HCT116 (cell line): ENCODE measurements at regions not wholly inside any gene's neighbourhood (a gene's known extent, or its start where the extent isn't known, plus 50 kb on each side); places are given as distances from the start of the nearest gene placed in this dataset.

Source experiments
- ATAC-seq: fragments of 200-7000 bp; cut with Tn5 transposase; 2 replicates; pipeline ENCODE4 v1.9.1; 2020; ENCODE audit warnings: mild to moderate bottlenecking, moderate library complexity
- BruUV-seq: library from RNA; stranded (reverse); fragments of 400-500 nt; replicated peaks from 2 replicates; lab custom pipeline; 2021; lab: Mats Ljungman, UMichigan
- CTCF ChIA-PET: fragments of 300-600 bp; sonication (Branson Sonifier 250); formaldehyde crosslinking; loops from one replicate; lab custom pipeline; 2021; ENCODE audit warnings: antibody characterized with exemption; lab: Charles Lee
- POLR2A ChIA-PET: fragments of 300-600, 350-600 bp; sonication (Branson Sonifier 250); formaldehyde crosslinking; loops from one replicate; lab custom pipeline; 2021; ENCODE audit warnings: antibody characterized with exemption; lab: Charles Lee
- RAD21 ChIA-PET, 2 experiments: fragments of 300-600 bp; sonication (Branson Sonifier 250); formaldehyde crosslinking; loops; one replicate each; lab custom pipeline; 2023; ENCODE audit warnings: low total read pairs in 2 of 2; ENCODE audit not compliant: uncharacterized antibody in 2 of 2, unreplicated experiment in 2 of 2, low non-redundant PET in 1 of 2; lab: Charles Lee
- DNase-seq: peaks from one replicate; pipeline ENCODE4 v3.0.0-alpha.2; 2010; ENCODE audit warnings: low read depth, low spot score
- H2AFZ ChIP-seq: fragments of 200-600 bp; shearing (Covaris generic), sonication (generic); 2 replicates; pipeline ENCODE4 v1.6.1; 2017; ENCODE audit warnings: low read depth, mixed run types, mixed read lengths, antibody characterized with exemption, low read length; ENCODE audit not compliant: poor library complexity, severe bottlenecking
- H3K27ac ChIP-seq: 2 replicates; pipeline ENCODE4 v1.5.1; 2012; ENCODE audit warnings: low read depth, low read length
- H3K27me3 ChIP-seq: fragments of 200-600 bp; sonication (generic); 2 replicates; pipeline ENCODE4 v1.6.1; 2016; ENCODE audit warnings: mixed run types, low read length, mixed read lengths; ENCODE audit not compliant: insufficient read depth
- H3K36me3 ChIP-seq, 2 experiments: fragments of 200-500 bp in 1 of 2; fragments of 200-600 bp in 1 of 2; sonication (Bioruptor generic) in 1 of 2; sonication (generic) in 1 of 2; 2 replicates each; pipeline versions ENCODE4 v1.5.1 to v1.6.1; 2014 to 2016; ENCODE audit warnings: low read length in 2 of 2, inconsistent platforms in 1 of 2, mixed read lengths in 1 of 2, mixed run types in 1 of 2; ENCODE audit not compliant: insufficient read depth in 2 of 2, control insufficient read depth in 1 of 2
- H3K4me1 ChIP-seq, 2 experiments: fragments of 200-600 bp in 1 of 2; sonication (generic) in 1 of 2; 2 replicates each; pipeline versions ENCODE4 v1.5.1 to v1.6.1; 2012 to 2017; ENCODE audit warnings: low read length in 2 of 2, inconsistent platforms in 1 of 2, mild to moderate bottlenecking in 1 of 2, mixed read lengths in 1 of 2, mixed run types in 1 of 2, moderate library complexity in 1 of 2; ENCODE audit not compliant: insufficient read depth in 2 of 2, control insufficient read depth in 1 of 2
- H3K4me2 ChIP-seq: fragments of 200-600 bp; sonication (generic); 2 replicates; pipeline ENCODE4 v1.6.1; 2017; ENCODE audit warnings: mixed run types, low read length, mixed read lengths
- H3K4me3 ChIP-seq, 2 experiments: fragments of 200-600 bp in 1 of 2; sonication (generic) in 1 of 2; replicated peaks in 1 of 2; 2 replicates each; pipeline ENCODE4 v1.5.1; 2011 to 2016; ENCODE audit warnings: low read length in 2 of 2, control low read depth in 1 of 2, low read depth in 1 of 2, mild to moderate bottlenecking in 1 of 2, mixed read lengths in 1 of 2, mixed run types in 1 of 2
- H3K79me2 ChIP-seq: fragments of 200-600 bp; sonication (generic); 2 replicates; pipeline ENCODE4 v1.6.1; 2017; ENCODE audit warnings: mild to moderate bottlenecking, mixed run types, low read length, moderate library complexity, mixed read lengths; ENCODE audit not compliant: insufficient read depth
- H3K9ac ChIP-seq: fragments of 200-600 bp; sonication (generic); 2 replicates; pipeline ENCODE4 v1.6.1; 2016; ENCODE audit warnings: low read length, mixed read lengths
- H3K9me2 ChIP-seq: fragments of 200-600 bp; sonication (generic), shearing (Covaris generic); 2 replicates; pipeline ENCODE4 v1.6.1; 2017; ENCODE audit warnings: mixed run types, mild to moderate bottlenecking, moderate library complexity; ENCODE audit not compliant: insufficient read depth
- H3K9me3 ChIP-seq, 2 experiments: fragments of 200-500 bp in 1 of 2; fragments of 200-600 bp in 1 of 2; sonication (Bioruptor generic) in 1 of 2; sonication (generic) in 1 of 2; 2 replicates each; pipeline ENCODE4 v1.6.1; 2014 to 2017; ENCODE audit warnings: low read length in 2 of 2, mixed read lengths in 2 of 2, inconsistent platforms in 1 of 2, low read depth in 1 of 2, mild to moderate bottlenecking in 1 of 2, mixed run types in 1 of 2, moderate library complexity in 1 of 2; ENCODE audit not compliant: control insufficient read depth in 1 of 2, insufficient read depth in 1 of 2
- H4K20me1 ChIP-seq: fragments of 200-600 bp; sonication (generic), shearing (Covaris generic); 2 replicates; pipeline ENCODE4 v1.6.1; 2017; ENCODE audit warnings: mixed run types, mild to moderate bottlenecking, moderate library complexity; ENCODE audit not compliant: insufficient read depth
- CBX3 ChIP-seq: IDR thresholded peaks from 2 replicates; pipeline ENCODE4 v1.6.1; 2012; ENCODE audit warnings: low read depth
- CEBPB ChIP-seq: IDR thresholded peaks from 2 replicates; pipeline ENCODE4 v1.6.1; 2012; ENCODE audit warnings: low read depth
- EGR1 ChIP-seq: IDR thresholded peaks from 2 replicates; pipeline ENCODE4 v1.6.1; 2012; ENCODE audit warnings: low read depth
- EZH2phosphoT487 ChIP-seq: fragments of 200-600 bp; IDR thresholded peaks from 2 replicates; pipeline ENCODE4 v1.6.1; 2018; ENCODE audit warnings: antibody characterized with exemption, borderline replicate concordance
- JUND ChIP-seq: IDR thresholded peaks from 2 replicates; pipeline ENCODE4 v1.6.1; 2012
- POLR2A ChIP-seq: IDR thresholded peaks from 2 replicates; pipeline ENCODE4 v1.7.0; 2011; ENCODE audit warnings: borderline replicate concordance; ENCODE audit not compliant: insufficient read depth, insufficient read length; ENCODE audit errors: extremely low read depth
- POLR2AphosphoS5 ChIP-seq: IDR thresholded peaks from 2 replicates; pipeline ENCODE4 v1.6.1; 2011; ENCODE audit warnings: mild to moderate bottlenecking, low read depth, low read length, moderate library complexity
- SP1 ChIP-seq: IDR thresholded peaks from 2 replicates; pipeline ENCODE4 v1.6.1; 2012; ENCODE audit warnings: low read depth
- SRF ChIP-seq: IDR thresholded peaks from 2 replicates; pipeline ENCODE4 v1.6.1; 2012; ENCODE audit warnings: low read depth
- TCF7L2 ChIP-seq: IDR thresholded peaks from 2 replicates; pipeline ENCODE4 v1.7.0; 2011; ENCODE audit warnings: borderline replicate concordance, inconsistent platforms; ENCODE audit not compliant: insufficient read depth, insufficient read length; ENCODE audit errors: extremely low read depth
- ZFX ChIP-seq: fragments of 450-650 bp; IDR thresholded peaks from 2 replicates; pipeline ENCODE4 v1.6.1; 2017
- ZNF274 ChIP-seq: fragments of 200-500 bp; sonication (Bioruptor generic); IDR thresholded peaks from 2 replicates; pipeline ENCODE4 v1.6.1; 2014; ENCODE audit warnings: mild to moderate bottlenecking, low read depth, low read length, inconsistent platforms
- intact Hi-C: fragments of 100-400 bp; cut with micrococcal nuclease; formaldehyde crosslinking; loops from 2 replicates; pipeline ENCODE4 v1.10.0; 2022
- TF ChIP-seq, protein P1 (sequence below): IDR thresholded peaks from 2 replicates; pipeline ENCODE4 v1.6.1; 2011; ENCODE audit warnings: mild to moderate bottlenecking, low read length, moderate library complexity; ENCODE audit not compliant: insufficient replicate concordance; ENCODE audit errors: extremely low read depth
- TF ChIP-seq, protein P2 (sequence below): IDR thresholded peaks from 2 replicates; pipeline ENCODE4 v1.6.1; 2012
- TF ChIP-seq, protein P3 (sequence below): IDR thresholded peaks from 2 replicates; pipeline ENCODE4 v1.6.1; 2012

DNA sequence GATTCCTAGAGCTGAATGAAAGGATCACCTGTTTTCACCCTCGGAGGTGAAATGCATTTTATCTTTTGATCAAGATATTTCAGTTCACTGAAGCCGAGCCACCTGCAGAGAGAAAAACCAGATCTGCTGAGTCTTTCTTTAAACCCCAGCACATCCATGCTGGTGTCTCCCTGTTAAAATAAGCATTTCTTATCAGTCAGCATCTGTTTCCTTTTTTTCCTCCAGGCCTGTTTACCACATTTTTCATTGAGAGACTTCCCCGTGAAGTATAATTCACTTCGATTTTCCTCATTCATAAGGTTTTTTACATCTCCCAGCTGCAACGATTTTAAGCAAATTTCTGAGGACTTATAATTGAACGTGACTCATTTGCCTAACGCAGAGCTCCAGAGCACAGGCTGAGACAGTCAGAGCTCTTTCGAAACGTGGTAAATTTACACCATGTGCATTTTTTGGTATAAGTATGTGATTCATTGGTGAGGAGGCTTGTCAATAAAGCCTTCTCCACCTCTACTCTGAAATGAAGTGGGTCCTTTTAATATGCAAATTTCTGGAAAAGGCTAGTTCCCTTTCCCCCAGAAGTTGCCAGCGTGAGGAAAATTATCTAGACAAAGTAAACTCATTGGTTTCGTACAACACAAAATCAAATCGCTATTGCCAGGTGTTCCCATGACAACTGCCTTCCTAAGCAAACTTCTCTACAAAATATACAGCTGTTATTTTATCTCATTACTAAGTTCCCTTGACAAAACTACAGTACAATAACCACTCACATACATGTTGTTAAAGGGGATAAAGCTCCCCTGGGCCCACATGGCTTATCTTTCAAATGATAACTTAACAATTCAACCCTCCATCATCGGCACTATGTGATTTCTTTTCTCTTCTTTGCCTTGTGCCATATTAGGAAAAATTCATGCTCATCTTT, 374.8 kb upstream of the AKR1E2 start:
- no peak overlapping the region for H3K4me2 ChIP-seq
- ChIA-PET POLR2A (no interaction called here), CTCF (no interaction called here), RAD21 (no interaction called here)
- no peak overlapping the region for H3K9ac ChIP-seq
- H3K4me1 ChIP-seq, result no peaks in the 10 kb centered on the region
- TF ChIP-seq SP1, result no peak
- TF ChIP-seq JUND, result no peak
- no peak for TF ChIP-seq EGR1
- TF ChIP-seq POLR2AphosphoS5, result no peak
- TF ChIP-seq CBX3, result no peak
- TF ChIP-seq SRF, result no peak
- no peak overlapping the region for H3K4me3 ChIP-seq
- H4K20me1 ChIP-seq, result no peaks in the 10 kb centered on the region
- no peak for DNase-seq
- no peak overlapping the region for H2AFZ ChIP-seq
- no peaks in the 10 kb centered on the region for H3K9me3 ChIP-seq
- H3K36me3 ChIP-seq, result no peaks in the 10 kb centered on the region
- H3K9me2 ChIP-seq, result no peaks in the 10 kb centered on the region
- no peaks in the 10 kb centered on the region for H3K27me3 ChIP-seq
- ATAC-seq, result no peak
- intact Hi-C loops, result no loop called here
- no TSS peak for BruUV-seq
- H3K79me2 ChIP-seq, result no peaks in the 10 kb centered on the region
- no peak overlapping the region for H3K27ac ChIP-seq

DNA sequence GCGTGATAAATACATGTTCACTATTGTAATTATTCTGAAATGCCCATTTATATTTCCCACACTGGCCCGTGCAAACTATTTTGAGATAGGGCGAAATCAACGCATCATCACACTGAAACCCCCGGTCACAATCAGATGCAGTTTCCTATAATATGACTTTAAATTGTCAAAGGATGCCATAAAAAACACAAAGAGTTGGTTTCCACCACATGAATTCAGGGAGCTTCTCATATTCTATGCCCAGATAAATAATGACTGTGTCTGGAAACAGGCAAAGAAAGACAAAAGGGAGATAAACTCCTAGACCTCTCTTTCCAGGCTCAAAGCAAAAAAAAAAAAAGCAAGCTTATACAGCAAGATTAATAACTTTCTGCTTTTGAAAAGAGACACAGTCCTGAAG, 375.8 kb upstream of the AKR1E2 start:
- Histone ChIP-seq H3K9me2 (no peaks in the 10 kb centered on the region), H3K79me2 (no peaks in the 10 kb centered on the region), H3K27ac (no peak overlapping the region)
- BruUV-seq, result no TSS peak
- TF ChIP-seq, protein P1, sequence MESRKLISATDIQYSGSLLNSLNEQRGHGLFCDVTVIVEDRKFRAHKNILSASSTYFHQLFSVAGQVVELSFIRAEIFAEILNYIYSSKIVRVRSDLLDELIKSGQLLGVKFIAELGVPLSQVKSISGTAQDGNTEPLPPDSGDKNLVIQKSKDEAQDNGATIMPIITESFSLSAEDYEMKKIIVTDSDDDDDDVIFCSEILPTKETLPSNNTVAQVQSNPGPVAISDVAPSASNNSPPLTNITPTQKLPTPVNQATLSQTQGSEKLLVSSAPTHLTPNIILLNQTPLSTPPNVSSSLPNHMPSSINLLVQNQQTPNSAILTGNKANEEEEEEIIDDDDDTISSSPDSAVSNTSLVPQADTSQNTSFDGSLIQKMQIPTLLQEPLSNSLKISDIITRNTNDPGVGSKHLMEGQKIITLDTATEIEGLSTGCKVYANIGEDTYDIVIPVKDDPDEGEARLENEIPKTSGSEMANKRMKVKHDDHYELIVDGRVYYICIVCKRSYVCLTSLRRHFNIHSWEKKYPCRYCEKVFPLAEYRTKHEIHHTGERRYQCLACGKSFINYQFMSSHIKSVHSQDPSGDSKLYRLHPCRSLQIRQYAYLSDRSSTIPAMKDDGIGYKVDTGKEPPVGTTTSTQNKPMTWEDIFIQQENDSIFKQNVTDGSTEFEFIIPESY, result no peak
- TF ChIP-seq, protein P2, sequence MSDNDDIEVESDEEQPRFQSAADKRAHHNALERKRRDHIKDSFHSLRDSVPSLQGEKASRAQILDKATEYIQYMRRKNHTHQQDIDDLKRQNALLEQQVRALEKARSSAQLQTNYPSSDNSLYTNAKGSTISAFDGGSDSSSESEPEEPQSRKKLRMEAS, result no peak
- TF ChIP-seq EZH2phosphoT487 (no peak), ZNF274 (no peak), SP1 (no peak), POLR2A (no peak), CEBPB (no peak), TCF7L2 (no peak), SRF (no peak), ZFX (no peak), JUND (no peak)
- TF ChIP-seq, protein P3, sequence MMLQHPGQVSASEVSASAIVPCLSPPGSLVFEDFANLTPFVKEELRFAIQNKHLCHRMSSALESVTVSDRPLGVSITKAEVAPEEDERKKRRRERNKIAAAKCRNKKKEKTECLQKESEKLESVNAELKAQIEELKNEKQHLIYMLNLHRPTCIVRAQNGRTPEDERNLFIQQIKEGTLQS, result no peak
- TF ChIP-seq, all 23 proteins: peak for 0
- no peak overlapping the region for H3K4me3 ChIP-seq
- H3K9ac ChIP-seq, result no peak overlapping the region
- intact Hi-C loops, result no loop called here
- H2AFZ ChIP-seq, result no peak overlapping the region
- ChIA-PET RAD21 (no interaction called here), CTCF (no interaction called here), POLR2A (no interaction called here)
- no peaks in the 10 kb centered on the region for H3K9me3 ChIP-seq
- H3K4me2 ChIP-seq, result no peak overlapping the region
- H3K27me3 ChIP-seq, result no peaks in the 10 kb centered on the region
- no peaks in the 10 kb centered on the region for H4K20me1 ChIP-seq
- no peak for DNase-seq
- ATAC-seq, result no peak
- H3K36me3 ChIP-seq, result no peaks in the 10 kb centered on the region
- H3K4me1 ChIP-seq, result no peaks in the 10 kb centered on the region
